Body of pancreas (tissue), 4 donors: ENCODE measurements at regions not wholly inside any gene's neighbourhood (a gene's known extent, or its start where the extent isn't known, plus 50 kb on each side); places are given as distances from the start of the nearest gene placed in this dataset.

ENCODE experiments used
- CTCF ChIP-seq, 7 experiments: fragments of 450-650 bp in 4 of 7; fragments of 200-600 bp in 3 of 7; sonication (generic) in 3 of 7; IDR thresholded peaks; one replicate each; pipeline ENCODE4 v1.5.1; 2016 to 2019; ENCODE audit warnings: antibody characterized with exemption in 7 of 7
- POLR2A ChIP-seq, 3 donors: fragments of 450-650 bp; IDR thresholded peaks; one replicate each; pipeline ENCODE4 v1.6.1; 2016; ENCODE audit warnings: antibody characterized with exemption in 3 of 3, mild to moderate bottlenecking in 2 of 3

DNA sequence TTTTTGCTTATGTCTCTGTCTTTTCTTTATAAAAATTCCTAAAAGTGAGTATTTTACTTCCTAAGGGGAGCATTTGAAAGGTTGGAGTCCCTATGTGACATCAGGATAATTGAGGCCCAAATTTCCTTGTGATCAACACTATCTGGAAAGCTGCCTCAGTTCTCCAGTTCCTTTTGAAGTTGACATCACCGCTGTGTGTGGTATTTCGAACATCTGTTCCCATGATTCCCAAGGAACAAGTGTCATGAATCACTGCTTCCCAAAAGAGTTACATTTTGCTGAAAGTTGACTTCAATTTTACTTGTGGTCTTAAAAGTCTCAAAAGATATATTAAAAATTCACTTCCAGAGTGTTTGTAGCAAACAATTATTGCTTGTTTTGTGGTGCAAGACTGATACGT is 452.1 kb upstream of the RGMB start:
- TF ChIP-seq POLR2A (IDR thresholded peaks at IDR 0.05), result no peak
- no peak for TF ChIP-seq CTCF (IDR thresholded peaks at IDR 0.05)
